ENCODE measurements at regions not wholly inside any gene's neighbourhood (a gene's known extent, or its start where the extent isn't known, plus 50 kb on each side); places are given as distances from the start of the nearest gene placed in this dataset.

- TF ChIP-seq, protein P1, sequence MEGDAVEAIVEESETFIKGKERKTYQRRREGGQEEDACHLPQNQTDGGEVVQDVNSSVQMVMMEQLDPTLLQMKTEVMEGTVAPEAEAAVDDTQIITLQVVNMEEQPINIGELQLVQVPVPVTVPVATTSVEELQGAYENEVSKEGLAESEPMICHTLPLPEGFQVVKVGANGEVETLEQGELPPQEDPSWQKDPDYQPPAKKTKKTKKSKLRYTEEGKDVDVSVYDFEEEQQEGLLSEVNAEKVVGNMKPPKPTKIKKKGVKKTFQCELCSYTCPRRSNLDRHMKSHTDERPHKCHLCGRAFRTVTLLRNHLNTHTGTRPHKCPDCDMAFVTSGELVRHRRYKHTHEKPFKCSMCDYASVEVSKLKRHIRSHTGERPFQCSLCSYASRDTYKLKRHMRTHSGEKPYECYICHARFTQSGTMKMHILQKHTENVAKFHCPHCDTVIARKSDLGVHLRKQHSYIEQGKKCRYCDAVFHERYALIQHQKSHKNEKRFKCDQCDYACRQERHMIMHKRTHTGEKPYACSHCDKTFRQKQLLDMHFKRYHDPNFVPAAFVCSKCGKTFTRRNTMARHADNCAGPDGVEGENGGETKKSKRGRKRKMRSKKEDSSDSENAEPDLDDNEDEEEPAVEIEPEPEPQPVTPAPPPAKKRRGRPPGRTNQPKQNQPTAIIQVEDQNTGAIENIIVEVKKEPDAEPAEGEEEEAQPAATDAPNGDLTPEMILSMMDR (conservative IDR thresholded peaks at IDR 0.05 in 1 of 2, IDR thresholded peaks at IDR 0.05 in 1 of 2; ENCODE audit: extremely low read depth in 1 of 2, insufficient read depth in 1 of 2, low read depth in 1 of 2, low read length in 2 of 2) = no peak
- no peak for TF ChIP-seq EZH2 (IDR thresholded peaks at IDR 0.05; ENCODE audit: borderline replicate concordance, low read length)
These were observed 66.2 kb upstream of the PCBD1 start for GRCh38 chr10:70954381-70955176.
